HG02759 (cell line): ENCODE measurements at regions not wholly inside any gene's neighbourhood (a gene's known extent, or its start where the extent isn't known, plus 50 kb on each side); places are given as distances from the start of the nearest gene placed in this dataset.
"Not testable (repeated sequence)": the region's sequence is repeated elsewhere in the genome, so short reads cannot be mapped to it uniquely, and the experiment has no call there.

ENCODE experiments used
- ATAC-seq: cut with Tn5 transposase; IDR thresholded peaks from one replicate; pipeline ENCODE4 v1.9.1; 2021; ENCODE audit warnings: mild to moderate bottlenecking, moderate library complexity; ENCODE audit not compliant: unreplicated experiment

DNA sequence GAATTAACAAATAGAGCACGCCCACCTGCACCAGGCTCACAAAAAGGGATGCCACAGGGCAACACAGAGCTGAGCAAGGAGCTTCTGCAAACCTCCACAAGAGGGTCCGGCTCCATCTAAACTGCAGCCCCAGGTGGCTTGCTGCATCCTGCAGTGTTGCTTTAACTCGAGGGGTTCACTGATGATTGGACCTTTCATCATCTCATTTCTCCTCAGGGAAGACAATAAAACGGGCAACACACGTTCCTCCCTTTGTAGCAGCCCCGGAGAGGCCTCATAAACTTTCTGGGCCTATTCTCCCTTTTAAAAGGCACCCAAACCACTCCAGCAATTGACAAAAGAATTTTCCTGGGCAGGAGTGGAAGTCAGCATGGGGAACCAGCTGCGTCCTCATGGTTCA is 161.5 kb upstream of the CDH4 start:
- no peak for ATAC-seq

- ATAC-seq = no peak
These were observed 159.8 kb upstream of the CDH4 start for GRCh38 chr20:61092251-61092650.

GRCh38 chr20:61094581-61094980 is 157.5 kb upstream of the CDH4 start:
- no peak for ATAC-seq

DNA sequence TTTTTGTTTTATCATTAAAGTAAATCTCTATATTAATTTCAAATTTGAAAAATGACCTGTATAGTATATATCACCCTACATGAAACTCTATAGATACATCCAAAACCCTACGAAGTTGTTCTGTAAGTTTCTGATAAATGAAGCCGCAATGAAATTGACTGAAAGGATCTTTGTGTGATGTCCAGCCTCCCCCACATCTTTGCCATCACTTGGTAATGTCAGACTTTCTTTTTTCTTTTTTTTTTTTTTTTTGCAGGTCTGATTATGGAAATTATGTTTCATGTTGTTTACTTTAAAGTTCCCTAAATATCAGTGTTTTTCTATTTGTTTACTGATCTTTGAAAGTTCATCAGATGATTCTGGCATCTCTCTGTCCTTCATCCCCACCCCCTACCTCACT is 155.6 kb upstream of the CDH4 start:
- no peak for ATAC-seq

DNA sequence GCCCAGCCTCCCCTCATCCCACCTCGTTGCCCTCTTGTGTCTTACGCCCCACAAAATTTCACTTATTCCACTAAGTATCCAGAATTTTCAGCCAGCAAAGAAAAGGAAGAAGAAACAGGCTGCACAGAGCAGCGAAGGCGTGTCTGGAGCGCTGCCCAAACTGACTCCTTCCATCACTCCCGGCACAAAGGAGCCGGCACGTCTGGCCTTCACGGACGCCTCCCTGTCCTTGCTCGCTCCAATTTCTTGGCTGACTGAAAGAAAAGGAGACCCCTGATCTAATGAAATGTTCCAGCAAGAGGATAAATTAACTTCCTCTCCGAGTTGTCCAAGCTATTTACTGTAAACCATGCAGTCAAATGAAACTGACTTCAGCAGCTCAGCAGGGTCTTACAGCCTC is 152.3 kb upstream of the CDH4 start:
- no peak for ATAC-seq

DNA sequence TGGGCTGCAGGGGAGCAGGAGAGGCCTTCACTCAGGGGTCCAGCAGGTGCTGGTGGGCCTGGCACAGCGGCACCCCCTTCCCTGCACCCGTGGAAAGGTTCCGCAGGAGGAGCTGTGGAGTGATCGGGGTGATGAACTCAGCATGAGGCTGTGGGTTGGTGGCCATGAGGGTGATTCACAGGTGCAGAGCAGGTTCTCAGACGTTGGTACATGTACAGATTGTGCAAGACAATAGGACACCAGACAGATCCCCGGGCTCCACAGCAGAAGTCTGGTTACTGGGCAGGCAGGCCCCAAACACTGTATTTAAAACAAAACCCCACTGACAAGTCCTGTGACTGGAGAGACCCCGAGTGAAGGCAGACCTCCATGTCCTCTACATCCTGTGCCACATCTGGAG is 151.6 kb upstream of the CDH4 start:
- ATAC-seq = no peak

DNA sequence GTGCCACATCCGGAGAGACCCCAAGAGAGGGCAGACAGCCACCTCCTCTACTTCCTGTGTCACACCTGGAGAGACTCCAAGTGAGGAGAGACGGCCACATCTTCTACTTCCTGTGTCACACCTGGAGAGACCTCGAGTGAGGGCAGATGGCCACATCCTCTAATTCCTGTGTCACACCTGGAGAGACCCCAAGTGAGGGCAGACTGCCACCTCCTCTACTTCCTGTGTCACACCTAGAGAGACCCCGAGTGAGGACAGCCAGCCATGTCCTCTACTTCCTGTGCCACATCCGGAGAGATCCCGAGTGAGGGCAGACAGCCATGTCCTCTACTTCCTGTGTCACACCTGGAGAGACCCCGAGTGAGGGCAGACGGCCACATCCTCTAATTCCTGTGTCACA is 150.7 kb upstream of the CDH4 start:
- ATAC-seq = not testable (repeated sequence)

DNA sequence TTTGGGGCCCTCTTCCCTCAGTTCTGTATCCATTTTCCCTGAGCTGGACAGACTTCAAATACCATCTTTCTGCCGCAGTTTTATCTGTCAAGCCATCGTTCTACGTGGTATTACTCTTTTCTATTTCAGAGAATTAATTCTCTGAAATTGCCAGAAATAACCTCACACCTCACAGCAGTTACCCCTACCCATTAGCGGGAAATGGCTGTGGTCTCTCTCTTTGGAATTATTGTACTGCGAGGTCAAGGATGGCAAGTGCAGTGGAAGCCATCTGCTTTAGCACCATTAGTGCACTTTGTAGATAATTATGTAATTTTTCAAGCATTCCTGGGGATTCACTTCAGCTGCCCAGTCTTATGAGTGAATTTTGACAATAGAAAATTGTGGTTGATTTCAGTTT is 147.8 kb upstream of the CDH4 start:
- ATAC-seq = no peak

GRCh38 chr20:61105395-61105794 is 146.7 kb upstream of the CDH4 start:
- no peak for ATAC-seq

DNA sequence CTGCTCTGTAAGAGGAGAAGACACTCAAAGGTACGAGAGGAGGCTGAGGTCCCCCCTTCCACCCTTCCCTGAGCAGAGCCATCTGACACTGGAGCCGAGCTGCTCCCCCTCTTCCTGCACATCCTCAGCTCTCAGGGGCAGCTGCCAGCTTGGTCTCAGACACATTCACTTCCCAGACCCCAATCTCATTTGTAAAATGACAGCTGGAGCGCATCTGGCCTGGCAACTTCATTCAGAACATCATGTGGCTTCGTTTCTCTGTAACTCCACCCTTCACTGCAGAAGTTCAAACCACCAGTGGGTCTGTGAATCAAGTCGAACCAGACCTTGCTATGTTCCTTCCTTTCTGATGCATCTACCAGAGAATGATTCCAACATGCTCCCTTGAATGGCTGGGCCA is 145.6 kb upstream of the CDH4 start:
- ATAC-seq = no peak

DNA sequence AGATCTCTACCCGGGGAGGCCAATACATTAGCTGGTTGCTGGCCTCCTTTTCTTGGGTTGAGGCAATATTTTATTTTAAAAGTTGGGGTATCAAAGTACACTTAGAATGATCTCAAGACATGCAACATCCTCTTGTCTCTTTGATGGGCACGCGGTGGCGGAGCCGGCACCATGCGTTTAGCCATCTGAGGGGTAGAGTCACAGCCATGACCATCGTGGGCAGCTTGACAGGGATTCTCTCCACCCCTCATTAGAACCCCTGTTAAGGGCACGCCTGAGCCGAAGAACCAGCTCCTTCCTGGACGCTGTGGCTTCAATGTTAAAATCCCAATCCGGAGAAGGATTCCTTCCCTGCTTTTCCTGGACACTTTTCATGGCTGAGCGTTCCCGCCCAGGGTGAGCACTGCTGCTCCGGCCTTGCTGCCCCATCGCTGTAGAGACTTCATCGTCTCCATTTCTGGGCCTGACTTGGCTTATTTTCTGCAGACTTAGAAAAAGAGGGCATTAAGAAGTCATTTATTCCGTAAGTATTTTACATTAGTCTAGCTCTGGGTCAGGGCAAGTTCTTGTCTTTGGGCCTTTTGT is 142.7 kb upstream of the CDH4 start:
- no peak for ATAC-seq

DNA sequence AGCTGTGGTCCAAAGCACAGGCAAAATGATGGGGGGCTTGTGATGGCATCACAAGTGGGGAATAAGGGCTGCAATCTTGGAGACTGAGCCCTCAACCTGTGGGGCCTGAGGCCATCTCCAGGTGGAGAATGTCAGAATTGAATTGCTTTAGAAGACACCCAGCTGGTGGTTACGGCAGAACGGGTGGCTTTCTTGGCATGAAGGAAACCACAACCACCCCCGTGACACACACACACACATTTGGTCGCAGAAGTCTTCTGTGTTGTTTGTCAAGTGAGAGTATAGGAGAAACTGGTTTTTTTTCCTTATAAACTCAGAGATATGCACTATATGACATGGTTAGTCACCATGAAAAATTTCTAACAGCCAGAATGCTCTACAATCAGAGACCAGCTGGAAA is 139.5 kb upstream of the CDH4 start:
- no peak for ATAC-seq

DNA sequence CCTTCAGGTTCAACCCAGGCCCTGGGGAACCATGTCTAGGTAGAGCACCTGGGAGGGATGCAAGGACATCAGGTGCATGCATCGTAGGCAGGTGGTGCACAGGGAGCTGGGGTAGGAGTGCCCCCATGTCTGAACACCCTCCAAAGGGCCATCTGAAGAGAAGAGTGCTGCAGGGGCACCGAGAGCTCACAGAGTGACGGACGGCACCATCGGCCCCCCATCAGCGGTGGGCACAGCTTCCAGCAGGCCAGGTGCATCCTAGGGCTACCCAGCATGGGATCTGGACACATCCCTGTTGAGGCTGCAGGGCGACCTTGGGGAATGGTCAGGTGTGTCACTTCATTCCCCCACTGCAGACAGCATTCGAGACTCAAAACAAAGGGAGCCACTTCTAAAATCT is 138.3 kb upstream of the CDH4 start:
- no peak for ATAC-seq

DNA sequence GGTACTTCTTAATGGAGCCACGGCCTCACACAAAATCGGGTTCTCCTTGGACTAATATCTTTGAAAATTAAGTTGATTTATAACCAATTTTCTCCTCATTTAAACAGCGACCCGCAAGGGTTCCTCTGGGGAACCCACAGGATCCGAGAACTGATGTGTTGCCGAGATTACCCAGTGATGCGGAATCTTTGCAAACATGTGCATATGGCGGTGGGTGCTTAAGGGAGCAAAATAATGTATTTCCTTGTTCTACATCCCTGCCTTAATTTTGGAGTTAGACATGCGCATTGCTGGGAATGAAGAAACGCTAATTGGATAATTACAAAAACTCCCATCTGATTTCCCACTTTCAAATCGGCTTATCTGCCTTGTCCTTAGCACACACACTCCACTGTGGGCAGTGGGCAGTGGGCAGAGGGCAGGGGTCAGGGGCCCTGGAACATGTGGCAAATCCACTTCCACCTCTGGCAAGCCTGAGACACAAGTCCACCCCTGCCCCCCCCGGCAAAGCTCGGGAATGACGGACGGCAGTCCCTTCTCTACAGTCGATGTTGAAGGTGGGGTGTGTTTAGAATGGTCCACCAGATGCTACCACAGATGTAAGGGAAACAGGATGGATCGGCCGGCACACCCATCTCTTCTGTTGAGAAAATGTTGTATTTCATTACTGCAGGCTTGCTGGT is 137.4 kb upstream of the CDH4 start:
- ATAC-seq = no peak

DNA sequence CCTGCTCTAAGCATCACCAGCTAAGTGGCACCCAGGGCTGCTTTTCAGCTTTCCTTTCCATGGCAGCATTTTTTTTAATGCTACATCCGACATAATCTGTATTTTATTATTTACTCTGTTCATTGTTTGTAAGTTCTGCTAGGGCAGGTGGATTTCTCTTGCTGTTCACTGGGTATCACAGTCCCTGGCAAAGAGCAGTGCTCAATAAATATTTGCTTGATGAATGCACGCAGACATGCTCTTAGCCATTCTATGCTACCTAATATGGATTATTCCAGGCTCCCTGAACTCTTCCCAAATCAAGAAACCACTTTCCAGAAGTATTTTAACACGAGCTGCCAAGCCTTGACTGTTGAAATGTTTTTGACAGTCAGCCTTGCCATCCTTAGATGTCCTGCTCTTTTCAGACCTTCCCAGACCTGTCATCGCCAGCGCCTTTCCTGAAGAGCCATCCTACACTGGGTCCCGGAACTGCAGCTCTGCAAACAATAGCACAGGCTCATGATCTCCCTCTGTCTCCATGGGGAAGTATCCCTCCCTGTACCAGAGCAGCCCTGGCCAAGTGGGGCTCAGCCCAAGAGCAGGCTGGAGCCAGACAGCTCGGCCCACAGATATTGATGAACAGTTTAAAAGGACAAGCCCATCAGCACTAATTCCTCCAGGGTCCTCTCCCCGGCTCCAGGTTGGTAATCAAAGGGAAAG is 136.5 kb upstream of the CDH4 start:
- no peak for ATAC-seq

GRCh38 chr20:61117725-61118124 is 134.3 kb upstream of the CDH4 start:
- ATAC-seq = no peak

- ATAC-seq = no peak
These were observed 133.4 kb upstream of the CDH4 start for GRCh38 chr20:61118429-61119224.

DNA sequence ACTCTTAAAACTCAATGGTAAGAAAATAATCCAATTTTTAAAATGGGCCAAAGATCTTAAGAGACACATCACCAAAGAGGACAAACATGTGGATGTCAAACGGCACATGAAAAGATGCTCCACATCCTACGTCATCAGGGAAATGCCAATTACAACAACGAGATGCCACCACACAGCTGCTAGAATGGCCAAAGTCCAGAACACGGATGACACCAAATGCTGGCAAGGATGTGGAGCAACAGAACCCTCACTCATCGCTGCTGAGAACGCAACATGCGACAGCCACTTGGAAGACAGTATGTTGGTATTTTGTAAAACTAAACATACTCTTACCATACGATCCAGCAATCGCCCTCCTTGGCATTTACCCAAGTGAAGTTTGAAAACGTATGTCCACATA is 132.8 kb upstream of the CDH4 start:
- no peak for ATAC-seq

- no peak for ATAC-seq
These were observed 132.2 kb upstream of the CDH4 start for GRCh38 chr20:61119794-61120410.

GRCh38 chr20:61120595-61121515 is 131.2 kb upstream of the CDH4 start:
- ATAC-seq = no peak
